GM12891 (cell line): ENCODE measurements at regions not wholly inside any gene's neighbourhood (a gene's known extent, or its start where the extent isn't known, plus 50 kb on each side); places are given as distances from the start of the nearest gene placed in this dataset.

Experiments
- PAX5 ChIP-seq: IDR thresholded peaks from 2 replicates; pipeline ENCODE4 v1.6.1; 2011; ENCODE audit warnings: low read length, moderate library complexity, mild to moderate bottlenecking; ENCODE audit not compliant: insufficient read depth, severe bottlenecking
- POLR2A ChIP-seq: IDR thresholded peaks from 2 replicates; pipeline ENCODE4 v1.6.1; 2011; ENCODE audit warnings: low read depth, low read length, control low read depth

DNA sequence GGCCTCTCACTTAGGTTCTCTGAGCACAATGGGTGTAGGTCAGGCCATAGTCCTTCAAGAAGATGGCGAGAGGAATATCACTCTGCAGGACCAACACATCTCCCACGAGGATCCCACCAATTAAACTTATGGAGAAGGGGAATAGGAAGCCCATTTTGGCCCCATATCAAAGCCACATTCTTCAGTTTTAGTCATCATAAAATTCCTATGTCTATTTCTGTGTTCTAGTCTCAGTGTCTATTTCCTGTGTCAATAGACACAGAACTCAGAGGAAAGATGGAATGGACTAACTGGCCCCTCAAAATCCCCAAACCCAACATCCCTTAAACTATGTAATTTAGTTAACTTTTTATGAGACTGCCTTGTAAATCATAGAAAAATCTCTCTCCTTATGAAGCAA, 216.8 kb downstream of the HACE1 start:
- TF ChIP-seq PAX5 = no peak
- TF ChIP-seq POLR2A = no peak
